Caco-2 (cell line): ENCODE measurements at regions not wholly inside any gene's neighbourhood (a gene's known extent, or its start where the extent isn't known, plus 50 kb on each side); places are given as distances from the start of the nearest gene placed in this dataset.

Source experiments
- BruUV-seq: library from RNA; stranded (reverse); fragments of 400-500 nt; replicated peaks from 2 replicates; lab custom pipeline; 2021; lab: Mats Ljungman, UMichigan
- CTCF ChIA-PET: fragments of 300-600 bp; sonication (Branson Sonifier 250); formaldehyde crosslinking; loops from one replicate; lab custom pipeline; 2022; ENCODE audit warnings: antibody characterized with exemption; lab: Charles Lee
- POLR2A ChIA-PET: fragments of 300-600 bp; sonication (Branson Sonifier 250); formaldehyde crosslinking; loops from one replicate; lab custom pipeline; 2022; ENCODE audit warnings: antibody characterized with exemption; lab: Charles Lee
- DNase-seq, 2 experiments: peaks; one replicate each; pipeline versions ENCODE4 v3.0.0 to v3.0.0-alpha.2; 2020 to 2022
- H3K27me3 ChIP-seq: replicated peaks from 2 replicates; pipeline ENCODE4 v1.6.0; 2011; ENCODE audit warnings: low read length; ENCODE audit not compliant: control insufficient read depth, insufficient read depth
- H3K36me3 ChIP-seq: 2 replicates; pipeline ENCODE4 v1.5.1; 2011; ENCODE audit warnings: low read length; ENCODE audit not compliant: control insufficient read depth, insufficient read depth
- H3K4me1 ChIP-seq: fragments of 250-450 bp; sonication (Bioruptor Pico); 2 replicates; pipeline ENCODE4 v1.5.1; 2020; ENCODE audit warnings: mild to moderate bottlenecking
- H3K4me3 ChIP-seq: 2 replicates; pipeline ENCODE4 v1.5.1; 2011; ENCODE audit warnings: low read depth, mild to moderate bottlenecking, control low read depth, low read length
- H3K9me3 ChIP-seq: fragments of 250-450 bp; sonication (Bioruptor Pico); 2 replicates; pipeline ENCODE4 v1.5.1; 2020; ENCODE audit warnings: mild to moderate bottlenecking, moderate library complexity
- H3K27ac Mint-ChIP-seq: one replicate; pipeline ENCODE4 v1.8.0; 2022; ENCODE audit warnings: mixed read lengths; ENCODE audit not compliant: unreplicated experiment
- H3K27me3 Mint-ChIP-seq: one replicate; pipeline ENCODE4 v1.8.0; 2022; ENCODE audit warnings: mixed read lengths; ENCODE audit not compliant: insufficient read depth, unreplicated experiment
- H3K36me3 Mint-ChIP-seq: one replicate; pipeline ENCODE4 v1.8.0; 2022; ENCODE audit warnings: mild to moderate bottlenecking, mixed read lengths; ENCODE audit not compliant: insufficient read depth, unreplicated experiment
- H3K4me1 Mint-ChIP-seq: one replicate; pipeline ENCODE4 v1.8.0; 2022; ENCODE audit warnings: low read depth, mixed read lengths; ENCODE audit not compliant: unreplicated experiment
- H3K4me3 Mint-ChIP-seq: one replicate; pipeline ENCODE4 v1.8.0; 2022; ENCODE audit warnings: mild to moderate bottlenecking, moderate library complexity, mixed read lengths; ENCODE audit not compliant: unreplicated experiment
- H3K9me3 Mint-ChIP-seq: one replicate; pipeline ENCODE4 v1.8.0; 2022; ENCODE audit warnings: mixed read lengths; ENCODE audit not compliant: unreplicated experiment
- intact Hi-C: fragments of 100-400 bp; cut with micrococcal nuclease; formaldehyde crosslinking; loops from one replicate; pipeline ENCODE4 v1.10.0; 2022; ENCODE audit not compliant: unreplicated experiment
- TF ChIP-seq, protein P1 (sequence below), 2 experiments: fragments of 200-600 bp in 1 of 2; IDR thresholded peaks; 1 replicate in 1 of 2; 2 replicates in 1 of 2; pipeline versions ENCODE4 v1.5.1 to v1.8.0; 2011 to 2022; ENCODE audit warnings: antibody characterized with exemption in 1 of 2, control low read depth in 1 of 2, inconsistent platforms in 1 of 2, low read depth in 1 of 2, low read length in 1 of 2, mild to moderate bottlenecking in 1 of 2, moderate library complexity in 1 of 2; ENCODE audit not compliant: insufficient read depth in 1 of 2, severe bottlenecking in 1 of 2, unreplicated experiment in 1 of 2

DNA sequence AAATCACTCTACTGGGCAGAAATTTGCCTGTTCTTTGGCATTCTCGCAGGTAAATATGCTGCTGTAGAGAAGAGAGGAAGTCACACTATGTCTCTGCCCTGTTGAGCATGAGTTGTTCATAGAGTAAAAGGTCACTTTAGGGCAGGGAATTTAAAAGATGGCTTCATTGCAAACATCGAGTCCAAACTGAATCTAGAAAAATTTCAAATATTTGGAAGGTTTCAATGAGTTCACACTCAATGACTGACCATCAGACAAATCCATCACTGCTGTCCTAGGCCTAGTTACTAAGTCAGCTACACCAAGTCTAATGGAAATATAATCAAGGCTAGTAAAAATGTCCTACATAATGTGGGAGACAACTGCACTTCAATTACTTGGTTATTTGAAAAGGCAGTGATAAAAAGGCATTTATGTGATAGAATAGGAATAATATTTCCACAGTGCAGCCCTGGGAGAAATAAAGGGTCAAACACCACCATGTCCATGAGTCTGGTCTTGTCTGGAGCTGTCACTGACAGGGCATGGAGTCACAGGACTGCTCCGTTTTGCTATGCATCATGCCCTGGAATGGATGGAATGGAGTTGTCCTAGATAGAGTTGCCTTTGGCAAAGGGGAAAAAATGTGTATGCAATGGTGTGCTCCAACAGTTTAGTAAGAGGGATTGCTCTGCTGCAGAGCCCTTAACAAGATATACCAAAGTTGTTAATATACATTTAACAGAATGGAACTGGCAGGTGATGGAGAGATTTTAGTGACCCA is 218.5 kb upstream of the DAPK1 start:
- Mint-ChIP-seq H3K36me3 (no peaks in the 10 kb centered on the region), H3K4me1 (no peaks in the 10 kb centered on the region), H3K9me3 (no peaks in the 10 kb centered on the region), H3K27ac (no peak overlapping the region), H3K4me3 (no peak overlapping the region), H3K27me3 (no peaks in the 10 kb centered on the region)
- ChIA-PET CTCF (no interaction called here), POLR2A (no interaction called here)
- no TSS peak for BruUV-seq
- Histone ChIP-seq H3K4me3 (no peak overlapping the region), H3K4me1 (no peaks in the 10 kb centered on the region), H3K27me3 (no peaks in the 10 kb centered on the region), H3K9me3 (no peaks in the 10 kb centered on the region), H3K36me3 (no peaks in the 10 kb centered on the region)
- TF ChIP-seq, protein P1, sequence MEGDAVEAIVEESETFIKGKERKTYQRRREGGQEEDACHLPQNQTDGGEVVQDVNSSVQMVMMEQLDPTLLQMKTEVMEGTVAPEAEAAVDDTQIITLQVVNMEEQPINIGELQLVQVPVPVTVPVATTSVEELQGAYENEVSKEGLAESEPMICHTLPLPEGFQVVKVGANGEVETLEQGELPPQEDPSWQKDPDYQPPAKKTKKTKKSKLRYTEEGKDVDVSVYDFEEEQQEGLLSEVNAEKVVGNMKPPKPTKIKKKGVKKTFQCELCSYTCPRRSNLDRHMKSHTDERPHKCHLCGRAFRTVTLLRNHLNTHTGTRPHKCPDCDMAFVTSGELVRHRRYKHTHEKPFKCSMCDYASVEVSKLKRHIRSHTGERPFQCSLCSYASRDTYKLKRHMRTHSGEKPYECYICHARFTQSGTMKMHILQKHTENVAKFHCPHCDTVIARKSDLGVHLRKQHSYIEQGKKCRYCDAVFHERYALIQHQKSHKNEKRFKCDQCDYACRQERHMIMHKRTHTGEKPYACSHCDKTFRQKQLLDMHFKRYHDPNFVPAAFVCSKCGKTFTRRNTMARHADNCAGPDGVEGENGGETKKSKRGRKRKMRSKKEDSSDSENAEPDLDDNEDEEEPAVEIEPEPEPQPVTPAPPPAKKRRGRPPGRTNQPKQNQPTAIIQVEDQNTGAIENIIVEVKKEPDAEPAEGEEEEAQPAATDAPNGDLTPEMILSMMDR (IDR thresholded peaks at IDR 0.05; ENCODE audit: insufficient read depth in 1 of 2, low read depth in 1 of 2, low read length in 1 of 2, severe bottlenecking in 1 of 2, unreplicated experiment in 1 of 2), result no peak
- DNase-seq, result no peak
- intact Hi-C loops, result no loop called here

DNA sequence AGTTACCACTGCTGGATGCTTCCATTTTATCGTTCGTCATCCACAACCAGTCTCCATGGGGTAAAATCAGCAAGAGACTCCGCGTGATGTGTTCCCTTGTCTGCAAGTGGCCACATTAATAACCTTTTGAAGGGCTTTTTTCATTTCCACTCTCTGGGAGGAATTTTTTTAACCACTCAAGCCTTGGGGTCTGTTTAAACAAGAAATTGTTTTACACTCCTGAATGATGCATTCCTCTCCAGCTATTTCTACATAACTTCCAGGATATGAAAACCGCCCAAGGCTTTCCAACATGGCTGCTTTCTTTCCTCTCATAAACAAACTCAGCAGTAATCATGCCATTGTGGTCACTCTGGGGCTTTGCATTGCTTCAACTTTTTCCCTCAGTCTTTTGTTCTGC is 217.2 kb upstream of the DAPK1 start:
- H3K27me3 Mint-ChIP-seq, result no peaks in the 10 kb centered on the region

GRCh38 chr9:87282538-87282937 is 215.1 kb upstream of the DAPK1 start:
- Mint-ChIP-seq H3K27me3 (no peaks in the 10 kb centered on the region), H3K27ac (no peak overlapping the region), H3K36me3 (no peaks in the 10 kb centered on the region), H3K4me1 (peaks cover 8% of the 10 kb centered on the region), H3K4me3 (no peak overlapping the region), H3K9me3 (no peaks in the 10 kb centered on the region)
- Histone ChIP-seq H3K4me3 (no peak overlapping the region), H3K4me1 (no peaks in the 10 kb centered on the region), H3K27me3 (no peaks in the 10 kb centered on the region), H3K9me3 (no peaks in the 10 kb centered on the region), H3K36me3 (no peaks in the 10 kb centered on the region)
- TF ChIP-seq, protein P1 (IDR thresholded peaks at IDR 0.05; ENCODE audit: insufficient read depth in 1 of 2, low read depth in 1 of 2, low read length in 1 of 2, severe bottlenecking in 1 of 2, unreplicated experiment in 1 of 2), result no peak
- DNase-seq, result no peak
- intact Hi-C loops, result no loop called here
- no TSS peak for BruUV-seq
- POLR2A ChIA-PET, result no interaction called here
- CTCF ChIA-PET, result no interaction called here

More for the DNA sequence above, 217.2 kb upstream of the DAPK1 start:
- Histone ChIP-seq H3K27me3 (no peaks in the 10 kb centered on the region), H3K9me3 (no peaks in the 10 kb centered on the region), H3K4me3 (no peak overlapping the region), H3K4me1 (no peaks in the 10 kb centered on the region), H3K36me3 (no peaks in the 10 kb centered on the region)
- POLR2A ChIA-PET, result no interaction called here
- intact Hi-C loops, result no loop called here
- CTCF ChIA-PET, result no interaction called here
- peaks cover 8% of the 10 kb centered on the region for H3K4me1 Mint-ChIP-seq
- H3K4me3 Mint-ChIP-seq, result no peak overlapping the region
- H3K27ac Mint-ChIP-seq, result no peak overlapping the region
- TF ChIP-seq, protein P1 (IDR thresholded peaks at IDR 0.05; ENCODE audit: insufficient read depth in 1 of 2, low read depth in 1 of 2, low read length in 1 of 2, severe bottlenecking in 1 of 2, unreplicated experiment in 1 of 2), result no peak
- no TSS peak for BruUV-seq
- no peaks in the 10 kb centered on the region for H3K9me3 Mint-ChIP-seq
- no peak for DNase-seq
- H3K36me3 Mint-ChIP-seq, result no peaks in the 10 kb centered on the region
